ENCODE measurements at regions not wholly inside any gene's neighbourhood (a gene's known extent, or its start where the extent isn't known, plus 50 kb on each side); places are given as distances from the start of the nearest gene placed in this dataset.

GRCh38 chr14:76577090-76577489 is 184.2 kb upstream of the VASH1 start:
- TF ChIP-seq ZNF16 (tag by site-specific recombination; IDR thresholded peaks at IDR 0.05; ENCODE audit: low read depth) (no peak), MYNN (tag by site-specific recombination; IDR thresholded peaks at IDR 0.05; ENCODE audit: borderline replicate concordance) (no peak), ZNF510 (tag by site-specific recombination; IDR thresholded peaks at IDR 0.05; ENCODE audit: insufficient replicate concordance) (no peak), SCRT2 (tag by site-specific recombination; IDR thresholded peaks at IDR 0.05) (peak; percentile 50; the same call in 1 of the 2 replicates), ZNF146 (tag by site-specific recombination; IDR thresholded peaks at IDR 0.05) (peak; percentile 84), ZFP3 (tag by site-specific recombination; IDR thresholded peaks at IDR 0.05; ENCODE audit: low read depth) (no peak)
- Histone ChIP-seq H3K27ac (ENCODE audit: extremely low read depth, low read depth, low read length) (no peak overlapping the region), H3K4me3 (ENCODE audit: low read depth, low read length) (no peak overlapping the region), H3K4me1 (ENCODE audit: control insufficient read depth, insufficient read depth, low read length) (no peaks in the 10 kb centered on the region), H3K36me3 (ENCODE audit: control insufficient read depth in 2 of 2, insufficient read depth in 1 of 2, low read length in 2 of 2) (no peaks in the 10 kb centered on the region), H3K9me3 (ENCODE audit: control insufficient read depth, insufficient read depth, low read depth, low read length) (no peaks in the 10 kb centered on the region)
- CTCF ChIA-PET = no interaction called here
- POLR2A ChIA-PET = no interaction called here

GRCh38 chr14:76577837-76578236 is 183.4 kb upstream of the VASH1 start:
- Histone ChIP-seq H3K36me3 (ENCODE audit: control insufficient read depth in 2 of 2, insufficient read depth in 1 of 2, low read length in 2 of 2) (no peaks in the 10 kb centered on the region), H3K9me3 (ENCODE audit: control insufficient read depth, insufficient read depth, low read depth, low read length) (no peaks in the 10 kb centered on the region), H3K4me3 (ENCODE audit: low read depth, low read length) (no peak overlapping the region), H3K27ac (ENCODE audit: extremely low read depth, low read depth, low read length) (no peak overlapping the region), H3K4me1 (ENCODE audit: control insufficient read depth, insufficient read depth, low read length) (no peaks in the 10 kb centered on the region)
- TF ChIP-seq ZNF521 (tag by site-specific recombination; IDR thresholded peaks at IDR 0.05) = no peak
- peak; percentile 91 for TF ChIP-seq ZNF596 (tag by site-specific recombination; IDR thresholded peaks at IDR 0.05)
- POLR2A ChIA-PET = no interaction called here
- CTCF ChIA-PET = no interaction called here

DNA sequence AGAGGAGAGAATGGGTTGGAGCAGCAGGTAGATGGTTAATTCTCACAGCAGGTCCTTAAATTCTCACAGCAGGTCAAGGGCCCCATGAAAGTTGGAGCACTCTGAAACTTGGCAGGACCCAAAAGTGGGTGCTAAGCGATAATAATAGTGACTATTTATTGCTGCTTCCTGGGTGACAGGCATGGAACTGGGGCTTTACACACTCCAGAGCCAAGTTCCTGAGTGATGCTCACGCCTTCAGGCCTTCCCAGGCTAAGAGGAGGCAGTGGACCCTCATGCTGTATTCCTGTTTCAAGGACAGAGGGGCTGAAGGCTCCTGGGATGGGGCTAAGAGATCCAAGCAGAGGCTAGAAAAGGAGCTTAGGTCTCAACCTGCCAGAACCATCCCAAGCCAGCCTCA is 180.9 kb upstream of the VASH1 start:
- no peak for TF ChIP-seq ZNF138 (tag by site-specific recombination; IDR thresholded peaks at IDR 0.05; ENCODE audit: borderline replicate concordance)
- no peak for TF ChIP-seq GLI2 (tag by site-specific recombination; IDR thresholded peaks at IDR 0.05; ENCODE audit: borderline replicate concordance, low read depth)
- TF ChIP-seq ZNF324 (tag by site-specific recombination; IDR thresholded peaks at IDR 0.05) = no peak
- TF ChIP-seq ZNF513 (tag by site-specific recombination; IDR thresholded peaks at IDR 0.05) = no peak
- TF ChIP-seq ZBTB1 (tag by site-specific recombination; IDR thresholded peaks at IDR 0.05) = no peak
- no peak for TF ChIP-seq ZNF114 (tag by site-specific recombination; IDR thresholded peaks at IDR 0.05)
- no peak for TF ChIP-seq PRDM10 (tag by site-specific recombination; IDR thresholded peaks at IDR 0.05)
- no peak for TF ChIP-seq SALL2 (tag by site-specific recombination; IDR thresholded peaks at IDR 0.05; ENCODE audit: borderline replicate concordance)
- no peak for TF ChIP-seq ZNF133 (tag by site-specific recombination; IDR thresholded peaks at IDR 0.05)
- H3K4me1 ChIP-seq (ENCODE audit: control insufficient read depth, insufficient read depth, low read length) = peaks cover 11% of the 10 kb centered on the region; the same call in 1 of the 2 replicates
- no peak overlapping the region for H3K27ac ChIP-seq (ENCODE audit: extremely low read depth, low read depth, low read length)
- no peaks in the 10 kb centered on the region for H3K36me3 ChIP-seq (ENCODE audit: control insufficient read depth in 2 of 2, insufficient read depth in 1 of 2, low read length in 2 of 2)
- ChIA-PET CTCF (interaction anchor here (1.3 kb wide), 1 partner anchor 67 kb away, joined by 4 read pairs; no protein-coding TSS in a partner anchor), POLR2A (no interaction called here)
- H3K9me3 ChIP-seq (ENCODE audit: control insufficient read depth, insufficient read depth, low read depth, low read length) = no peaks in the 10 kb centered on the region
- H3K4me3 ChIP-seq (ENCODE audit: low read depth, low read length) = no peak overlapping the region
